HUDEP-2 (cell line): ENCODE measurements at regions not wholly inside any gene's neighbourhood (a gene's known extent, or its start where the extent isn't known, plus 50 kb on each side); places are given as distances from the start of the nearest gene placed in this dataset.

Experiments
- DNase-seq, 76 experiments: peaks; one replicate each; lab custom pipeline; 2025; ENCODE audit not compliant: unreplicated experiment in 76 of 76; lab: John Stamatoyannopoulos, UW

DNA sequence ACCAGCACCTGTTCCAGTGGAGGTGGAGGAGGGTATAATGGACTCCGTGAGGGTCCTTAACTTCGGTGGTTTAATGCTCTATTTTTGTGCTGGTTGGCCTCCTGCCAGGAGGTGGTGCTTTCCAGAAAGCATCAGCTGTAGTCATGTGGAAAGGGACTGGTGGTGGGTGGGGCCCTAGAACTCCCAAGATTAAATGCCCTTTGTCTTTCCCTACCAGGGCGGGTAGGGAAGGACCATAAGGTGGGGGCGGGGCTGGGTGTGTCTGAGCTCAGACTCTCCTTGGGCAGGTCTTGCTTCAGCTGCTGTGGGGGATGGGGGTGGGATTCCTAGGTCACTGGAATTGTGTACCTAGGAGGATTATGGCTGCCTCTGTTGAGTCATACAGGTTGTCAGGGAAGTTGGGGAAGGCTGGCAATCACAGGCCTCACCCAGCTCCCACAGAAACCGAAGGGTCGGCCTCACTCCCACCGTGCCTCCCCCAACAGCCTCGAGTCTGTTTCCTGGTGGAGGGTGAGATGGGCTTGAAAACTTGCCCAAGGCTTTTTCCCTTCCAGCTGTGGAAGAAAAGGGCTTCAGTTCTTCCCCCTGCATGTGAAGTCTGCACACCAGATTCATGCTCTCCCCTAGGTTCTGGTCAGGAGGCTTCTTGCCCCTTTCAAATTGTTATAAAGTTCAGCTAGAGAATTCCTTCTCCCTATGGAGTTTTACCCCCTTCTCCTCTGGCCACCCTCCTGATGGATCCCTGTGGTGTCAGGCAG is 60.3 kb upstream of the CLDN10 start:
- no peak for DNase-seq

DNA sequence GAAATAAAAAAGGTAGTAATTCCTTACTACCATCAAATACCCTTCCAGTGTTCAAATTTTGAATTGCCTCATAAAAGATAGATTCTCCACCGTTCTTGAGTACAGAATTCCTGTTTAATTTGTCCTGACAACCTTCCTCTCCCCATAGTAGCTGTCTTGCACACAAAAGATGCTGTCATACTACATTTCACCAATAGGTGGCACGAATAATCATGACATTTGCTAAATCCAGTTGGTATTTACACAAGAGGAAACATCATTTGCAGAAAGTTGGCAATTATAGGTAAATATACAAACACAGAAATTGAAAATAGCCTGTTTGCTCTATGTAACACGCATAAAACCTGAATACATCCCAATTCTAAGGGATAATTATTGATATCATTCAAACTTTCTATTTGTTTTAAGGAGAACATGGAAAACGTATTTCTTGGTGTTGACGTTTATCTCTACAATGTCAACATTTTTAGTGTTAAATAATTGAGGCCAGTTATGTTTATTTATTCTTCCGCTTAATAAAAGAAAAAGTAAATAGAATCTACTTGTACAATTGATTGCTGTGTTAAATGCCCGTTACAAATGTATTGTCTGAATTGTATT is 58.3 kb upstream of the CLDN10 start:
- peak in 23 of 76 experiments; percentile 4 to 63 (median 23) for DNase-seq

- no peak for DNase-seq
Measured at GRCh38 chr13:95496485-95496884, 56.0 kb upstream of the CLDN10 start.

DNA sequence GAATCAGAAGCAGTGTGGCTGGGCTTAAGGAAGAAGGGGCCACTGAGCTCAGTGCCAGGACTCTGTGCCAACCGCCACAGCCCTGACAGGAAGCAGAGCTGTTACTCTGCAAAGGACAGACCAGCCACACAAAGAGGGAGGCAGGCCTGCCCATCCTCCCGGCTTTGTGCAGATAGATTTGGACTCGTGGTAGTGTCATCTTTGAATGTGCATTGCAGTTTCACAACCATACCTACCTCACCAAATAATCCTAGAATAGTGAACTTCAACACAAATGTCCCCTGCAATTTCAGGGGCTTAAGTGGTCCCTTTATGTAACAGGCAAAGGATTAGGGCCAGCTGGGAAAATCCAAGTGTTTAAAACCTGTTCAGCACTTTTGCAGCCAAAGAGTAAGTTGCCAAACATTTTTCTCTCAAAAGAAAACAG is 55.1 kb upstream of the CLDN10 start:
- DNase-seq: no peak

- no peak for DNase-seq
Measured at GRCh38 chr13:95498886-95499285, 53.6 kb upstream of the CLDN10 start.

DNA sequence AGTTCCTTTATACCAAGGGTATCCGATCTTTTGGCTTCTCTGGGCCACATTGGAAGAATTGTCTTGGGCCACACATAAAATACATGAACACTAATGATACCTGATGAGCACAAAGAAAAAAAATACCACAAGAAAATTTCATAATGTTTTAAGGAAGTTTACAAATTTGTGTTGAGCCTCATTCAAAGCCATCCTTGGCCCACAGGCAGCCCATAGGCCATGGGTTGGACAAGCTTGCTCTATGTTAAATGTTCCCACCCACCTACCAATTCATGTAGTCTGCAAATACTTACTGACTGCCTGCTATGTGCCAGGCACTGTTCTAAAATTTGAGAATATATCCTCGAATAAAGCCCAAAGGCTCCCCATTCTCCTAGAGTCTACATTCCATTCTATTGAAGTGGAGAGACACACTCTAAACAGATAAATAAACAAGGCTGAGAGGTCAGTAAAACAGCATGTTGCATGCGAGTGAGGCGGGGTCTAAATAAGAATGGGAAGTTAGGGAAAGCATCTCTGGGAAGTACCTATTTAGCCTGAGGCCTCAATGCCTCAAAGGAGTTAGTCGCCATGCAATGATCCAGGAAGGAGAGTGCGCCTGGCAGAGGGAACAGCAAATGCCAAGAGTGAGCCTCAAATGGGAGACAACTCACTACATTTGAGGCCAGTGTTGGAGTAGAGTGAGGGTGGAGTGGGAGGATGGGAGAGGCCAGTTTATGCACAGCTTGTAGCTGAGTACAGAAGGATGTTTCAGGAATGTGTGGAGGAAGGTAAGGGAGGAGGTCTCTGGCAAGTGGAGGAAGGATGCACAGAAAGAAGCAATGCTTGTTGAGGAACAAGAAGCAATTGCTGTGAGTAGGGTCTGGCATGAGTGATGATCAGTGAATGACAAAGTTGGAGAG is 52.5 kb upstream of the CLDN10 start:
- no peak for DNase-seq

DNA sequence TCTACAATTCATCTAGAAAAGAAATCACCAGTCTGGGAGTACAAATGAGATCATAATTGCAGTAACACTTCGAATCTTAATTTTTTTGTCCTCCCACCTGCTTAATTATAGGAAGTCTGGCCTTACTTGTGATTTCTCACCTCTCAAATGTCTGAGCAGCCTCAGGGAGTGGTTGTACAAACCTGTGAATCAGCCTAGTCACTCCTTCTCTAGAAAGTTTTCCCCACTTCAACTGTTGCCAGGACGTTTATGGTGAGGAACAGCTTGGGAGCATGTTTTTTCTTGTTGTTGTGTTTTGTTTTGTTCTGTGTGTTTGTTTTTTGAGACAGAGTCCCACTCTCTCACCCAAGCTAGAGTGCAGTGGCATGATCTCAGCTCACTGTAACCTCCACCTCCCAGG is 50.3 kb upstream of the CLDN10 start:
- no peak for DNase-seq
